HG02981 (cell line): ENCODE measurements at regions not wholly inside any gene's neighbourhood (a gene's known extent, or its start where the extent isn't known, plus 50 kb on each side); places are given as distances from the start of the nearest gene placed in this dataset.
"Not testable (repeated sequence)": the region's sequence is repeated elsewhere in the genome, so short reads cannot be mapped to it uniquely, and the experiment has no call there.

Experiments
- ATAC-seq: cut with Tn5 transposase; IDR thresholded peaks from one replicate; pipeline ENCODE4 v1.9.1; 2021; ENCODE audit warnings: mild to moderate bottlenecking, moderate library complexity; ENCODE audit not compliant: unreplicated experiment

- no peak for ATAC-seq
These were observed 56.2 kb upstream of the LRRTM4 start for GRCh38 chr2:77578354-77578753.

DNA sequence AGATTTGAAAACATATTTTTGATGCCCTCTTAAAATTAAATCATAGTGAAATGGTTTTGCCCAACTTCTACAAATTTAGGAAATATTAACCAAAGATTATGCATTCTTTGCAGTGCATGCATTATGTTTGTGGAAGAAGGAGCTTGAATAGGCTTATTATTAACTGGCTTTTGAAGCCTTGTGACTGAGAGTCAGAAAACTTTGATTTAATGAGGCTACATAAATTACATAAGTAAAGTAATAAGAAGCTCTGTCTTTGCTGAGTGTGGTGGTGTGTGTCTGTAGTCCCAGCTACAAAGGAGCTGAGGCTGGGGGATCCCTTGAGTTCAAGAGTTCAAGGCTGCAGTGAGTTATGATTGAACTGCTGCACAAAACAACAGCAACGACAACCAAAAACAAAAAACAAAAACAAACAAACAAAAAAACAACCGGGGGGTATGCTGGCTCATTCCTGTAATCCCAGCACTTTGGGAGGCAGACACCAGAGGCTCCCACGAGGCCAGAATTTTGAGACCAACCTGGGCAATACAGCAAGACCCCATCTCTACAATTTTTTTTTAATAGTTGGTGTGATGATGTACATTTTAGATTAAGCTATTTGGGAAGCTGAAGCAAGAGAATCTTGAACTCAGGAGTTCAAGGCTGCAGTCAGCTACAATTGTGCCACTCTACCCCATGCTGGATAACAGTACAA, 57.0 kb upstream of the LRRTM4 start:
- no peak for ATAC-seq

GRCh38 chr2:77588438-77588837, 66.3 kb upstream of the LRRTM4 start:
- no peak for ATAC-seq

- no peak for ATAC-seq
These were observed 68.2 kb upstream of the LRRTM4 start for GRCh38 chr2:77590298-77590917.

GRCh38 chr2:77592955-77593354, 70.8 kb upstream of the LRRTM4 start:
- not testable (repeated sequence) for ATAC-seq

GRCh38 chr2:77602771-77603170, 80.6 kb upstream of the LRRTM4 start:
- ATAC-seq = no peak

- no peak for ATAC-seq
These were observed 83.1 kb upstream of the LRRTM4 start for GRCh38 chr2:77604953-77605929.

DNA sequence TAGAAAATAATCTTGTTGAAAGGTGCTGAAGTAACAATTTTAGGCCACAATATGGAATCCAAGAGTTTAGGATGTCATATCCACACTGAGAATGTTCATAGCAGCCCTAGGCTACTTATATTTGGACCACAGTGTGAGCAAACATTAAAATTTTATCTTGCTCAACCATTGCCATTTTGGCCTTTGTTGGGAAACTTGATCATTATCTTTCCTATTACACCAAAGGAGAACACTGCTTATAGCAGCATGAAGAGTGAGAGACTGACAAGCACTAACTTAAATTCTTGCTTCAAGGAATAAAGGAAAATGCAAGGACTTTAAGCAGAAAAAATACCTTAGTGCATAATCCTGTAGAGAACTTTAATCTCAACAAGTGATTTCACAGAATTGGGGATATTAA, 86.3 kb upstream of the LRRTM4 start:
- no peak for ATAC-seq

DNA sequence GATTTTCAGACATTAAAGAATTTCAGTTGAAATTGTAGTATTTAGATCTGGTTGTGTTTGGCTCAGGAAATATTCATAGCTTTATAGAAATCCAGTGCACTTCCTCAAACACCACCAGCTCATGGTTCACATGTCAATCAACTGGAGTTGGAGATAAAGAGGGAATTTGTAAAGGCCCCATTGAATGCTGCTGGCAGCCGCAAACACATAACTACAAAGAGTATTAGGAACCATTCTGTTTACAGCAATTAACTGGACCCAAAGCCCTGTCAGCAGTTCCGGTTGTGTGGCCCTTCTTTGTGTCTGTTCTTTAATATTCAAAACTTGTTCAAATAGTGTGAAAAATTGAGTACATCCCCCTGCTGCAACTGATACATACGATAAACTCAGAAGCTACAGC, 107.4 kb upstream of the LRRTM4 start:
- ATAC-seq = no peak

GRCh38 chr2:77631007-77631406, 108.8 kb upstream of the LRRTM4 start:
- no peak for ATAC-seq

DNA sequence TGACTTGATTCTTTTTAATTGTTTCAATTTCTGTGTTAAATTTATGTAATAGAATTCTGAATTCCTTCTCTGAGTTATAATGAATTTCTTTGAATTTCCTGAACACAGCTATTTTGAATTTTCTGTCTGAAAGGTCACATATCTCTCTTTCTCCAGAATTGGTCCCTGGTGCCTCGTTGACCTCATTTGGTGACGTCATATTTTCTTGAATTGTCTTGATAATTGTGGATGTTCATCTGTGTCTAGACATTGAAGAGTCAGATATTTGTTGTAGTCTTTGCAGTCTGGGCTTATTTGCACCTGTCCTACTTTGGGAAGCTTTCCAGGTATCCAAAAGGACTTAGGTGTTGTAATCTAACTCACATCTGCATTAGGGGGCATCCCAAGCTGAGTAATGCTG, 111.4 kb upstream of the LRRTM4 start:
- ATAC-seq = no peak

DNA sequence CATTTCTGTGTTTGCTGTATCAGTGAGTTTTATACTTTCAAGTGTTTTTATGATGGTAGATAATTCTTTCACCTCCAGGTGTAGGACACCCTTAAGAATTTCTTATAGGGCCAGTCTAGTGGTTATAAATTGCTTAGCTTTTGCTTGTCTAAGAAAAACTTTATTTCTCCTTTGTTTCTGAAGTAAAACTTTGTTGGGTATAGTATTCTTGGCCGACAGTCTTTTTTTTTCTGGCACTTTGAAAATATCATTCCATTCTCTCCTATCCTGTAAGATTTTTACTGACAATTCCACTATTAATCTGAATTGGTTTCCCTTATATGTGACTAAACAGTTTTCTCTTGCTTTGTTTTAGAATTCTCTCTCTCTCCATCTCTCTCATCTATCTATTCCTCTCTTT, 118.7 kb upstream of the LRRTM4 start:
- ATAC-seq = no peak

DNA sequence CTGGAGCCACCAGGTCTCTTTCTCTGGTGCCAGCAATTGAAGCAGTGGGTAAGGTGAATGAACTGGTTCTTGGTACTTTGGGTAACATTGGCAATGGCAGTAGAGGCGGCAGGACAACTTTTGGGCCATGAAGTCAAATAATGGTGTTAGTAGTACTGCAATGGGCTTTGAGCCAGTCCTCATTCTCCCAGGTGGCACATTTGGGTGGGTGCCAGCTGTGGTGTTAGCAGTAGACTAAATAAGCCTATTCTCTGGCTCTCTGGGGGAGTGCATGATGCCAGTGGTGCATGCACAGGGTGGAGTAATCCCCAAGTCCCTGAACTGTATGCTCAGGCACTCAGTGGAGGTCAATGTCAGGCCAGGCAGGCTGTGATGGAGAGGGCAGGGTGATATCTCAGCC, 120.2 kb upstream of the LRRTM4 start:
- ATAC-seq = no peak

DNA sequence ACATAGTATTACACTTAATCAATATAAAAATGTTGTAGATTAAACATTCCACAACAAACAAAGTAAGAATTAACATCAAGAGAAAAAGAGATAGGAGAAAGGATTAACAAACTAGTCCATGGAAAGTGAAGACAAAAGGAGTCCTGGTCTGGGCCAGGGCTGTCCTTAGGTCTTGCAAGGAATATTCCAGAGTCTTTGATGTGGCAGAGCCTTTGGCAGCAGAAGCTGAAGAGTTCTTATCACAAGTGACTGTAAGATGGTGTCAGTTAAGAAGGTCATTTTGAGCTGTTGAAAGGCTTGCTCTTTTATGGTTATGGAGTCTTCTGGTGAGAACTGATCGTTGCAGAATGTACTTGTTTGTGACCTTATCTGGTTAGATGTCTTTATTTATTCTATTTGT, 127.7 kb upstream of the LRRTM4 start:
- ATAC-seq = no peak

- ATAC-seq = no peak
These were observed 130.3 kb upstream of the LRRTM4 start for GRCh38 chr2:77652499-77652898.

- ATAC-seq = no peak
These were observed 142.3 kb upstream of the LRRTM4 start for GRCh38 chr2:77664491-77664890.

DNA sequence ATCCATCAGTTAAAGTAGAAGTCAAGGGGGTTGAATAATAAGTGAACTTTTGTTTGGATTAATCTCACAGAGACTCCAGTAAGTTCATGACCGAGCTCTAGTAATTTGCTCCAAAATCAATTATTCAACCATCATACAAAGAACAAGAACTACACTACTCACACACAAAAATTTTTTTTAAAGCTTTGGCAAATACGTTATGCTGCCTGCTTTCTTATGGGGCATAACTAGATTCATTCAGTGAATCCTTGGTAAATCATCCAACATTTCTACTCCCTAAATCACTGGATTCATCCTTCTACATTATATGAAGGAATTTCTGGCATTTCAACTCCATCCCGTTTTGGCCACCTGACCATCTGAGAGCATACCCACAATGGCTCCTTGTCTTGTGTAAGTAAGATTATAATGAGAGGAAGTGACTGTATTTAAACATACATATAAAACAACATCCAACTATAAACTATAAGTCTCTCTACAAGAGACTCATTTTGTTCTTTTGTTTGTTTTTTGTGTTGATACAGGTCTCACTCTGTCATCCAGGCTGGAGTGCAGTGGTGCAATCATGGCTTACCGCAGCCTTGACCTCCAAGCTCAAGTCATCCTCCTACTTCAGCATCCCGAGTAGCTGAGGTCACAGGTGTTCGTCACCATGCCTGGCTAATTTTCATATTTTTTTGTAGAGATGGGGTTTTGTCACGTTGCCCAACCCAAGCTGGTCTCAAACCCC, 144.2 kb upstream of the LRRTM4 start:
- ATAC-seq = no peak

- not testable (repeated sequence) for ATAC-seq
These were observed 162.6 kb upstream of the LRRTM4 start for GRCh38 chr2:77684543-77685319.

GRCh38 chr2:77712601-77713000, 190.4 kb upstream of the LRRTM4 start:
- ATAC-seq = no peak

DNA sequence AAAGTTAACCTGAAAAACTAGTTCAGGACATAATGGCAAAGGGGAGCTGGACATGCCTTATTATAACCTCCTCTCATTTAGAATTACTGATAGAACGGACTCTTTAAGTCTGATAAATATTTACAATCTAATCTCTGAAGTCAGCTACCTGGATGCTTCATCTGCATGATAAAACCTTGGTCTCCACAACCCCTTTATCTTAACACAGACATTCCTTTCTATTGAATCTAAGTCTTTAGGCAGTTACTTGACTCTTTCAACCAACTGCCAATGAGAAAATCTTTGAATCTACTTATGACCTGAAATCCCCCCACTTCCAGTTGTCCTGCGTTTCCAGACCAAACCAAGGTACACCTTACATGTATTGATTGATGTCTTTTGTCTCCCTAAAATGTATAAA, 191.2 kb upstream of the LRRTM4 start:
- ATAC-seq = no peak
